ENCODE measurements at regions not wholly inside any gene's neighbourhood (a gene's known extent, or its start where the extent isn't known, plus 50 kb on each side); places are given as distances from the start of the nearest gene placed in this dataset.

GRCh38 chr14:29317423-29317822 lies 550.8 kb downstream of the FOXG1 start:
- intact Hi-C loops (cut with DNase I) = no loop called here

GRCh38 chr14:29320286-29320685 lies 553.7 kb downstream of the FOXG1 start:
- 92 to 93% methylated on average over 1 of the region's 1 CpG for WGBS, 2 donors
- no peak for DNase-seq
- Histone ChIP-seq H3K9me3 (no peaks in the 10 kb centered on the region), H3K27ac (no peak overlapping the region), H3K4me1 (no peaks in the 10 kb centered on the region), H3K36me3 (no peaks in the 10 kb centered on the region), H3K4me3 (no peak overlapping the region), H3K27me3 (no peaks in the 10 kb centered on the region)
- TF ChIP-seq POLR2A (IDR thresholded peaks at IDR 0.05) (no peak), POLR2AphosphoS5 (IDR thresholded peaks at IDR 0.05) (no peak), CTCF (IDR thresholded peaks at IDR 0.05) (no peak), EP300 (IDR thresholded peaks at IDR 0.05) (no peak)
- intact Hi-C loops (cut with DNase I) = no loop called here

More at GRCh38 chr14:29317423-29317822, 550.8 kb downstream of the FOXG1 start:
- no peak for TF ChIP-seq CTCF (IDR thresholded peaks at IDR 0.05)
- TF ChIP-seq POLR2A (IDR thresholded peaks at IDR 0.05) = no peak
- TF ChIP-seq EP300 (IDR thresholded peaks at IDR 0.05) = no peak
- TF ChIP-seq POLR2AphosphoS5 (IDR thresholded peaks at IDR 0.05) = no peak
- DNase-seq = no peak
- H3K27me3 ChIP-seq = no peaks in the 10 kb centered on the region
- no peak overlapping the region for H3K27ac ChIP-seq
- H3K4me1 ChIP-seq = no peaks in the 10 kb centered on the region
- no peak overlapping the region for H3K4me3 ChIP-seq
- WGBS, 2 donors = 82 to 98% methylated on average over 1 of the region's 1 CpG
- H3K36me3 ChIP-seq = no peaks in the 10 kb centered on the region
- H3K9me3 ChIP-seq = no peaks in the 10 kb centered on the region

- H3K27ac ChIP-seq = no peak overlapping the region
- no peak for TF ChIP-seq POLR2A (IDR thresholded peaks at IDR 0.05)
- no peak for TF ChIP-seq POLR2AphosphoS5 (IDR thresholded peaks at IDR 0.05)
- TF ChIP-seq CTCF (IDR thresholded peaks at IDR 0.05) = no peak
- no peak for TF ChIP-seq EP300 (IDR thresholded peaks at IDR 0.05)
- no peaks in the 10 kb centered on the region for H3K36me3 ChIP-seq
- H3K27me3 ChIP-seq = no peaks in the 10 kb centered on the region
- H3K9me3 ChIP-seq = no peaks in the 10 kb centered on the region
- intact Hi-C loops (cut with DNase I) = no loop called here
- DNase-seq = no peak
- no peak overlapping the region for H3K4me3 ChIP-seq
- no peaks in the 10 kb centered on the region for H3K4me1 ChIP-seq
These were observed 555.1 kb downstream of the FOXG1 start for GRCh38 chr14:29321646-29322045.

- DNase-seq = no peak
- H3K4me3 ChIP-seq = no peak overlapping the region
- H3K27me3 ChIP-seq = no peaks in the 10 kb centered on the region
- intact Hi-C loops (cut with DNase I) = no loop called here
- H3K4me1 ChIP-seq = no peaks in the 10 kb centered on the region
- no peaks in the 10 kb centered on the region for H3K36me3 ChIP-seq
- TF ChIP-seq EP300 (IDR thresholded peaks at IDR 0.05) = no peak
- no peak for TF ChIP-seq POLR2A (IDR thresholded peaks at IDR 0.05)
- TF ChIP-seq CTCF (IDR thresholded peaks at IDR 0.05) = no peak
- TF ChIP-seq POLR2AphosphoS5 (IDR thresholded peaks at IDR 0.05) = no peak
- no peak overlapping the region for H3K27ac ChIP-seq
- H3K9me3 ChIP-seq = no peaks in the 10 kb centered on the region
- 92% methylated on average over 3 of the region's 3 CpGs for WGBS, 2 donors
These were observed 573.0 kb downstream of the FOXG1 start for GRCh38 chr14:29339494-29340172.

- no peaks in the 10 kb centered on the region for H3K36me3 ChIP-seq
- TF ChIP-seq CTCF (IDR thresholded peaks at IDR 0.05) (no peak), POLR2A (IDR thresholded peaks at IDR 0.05) (no peak), EP300 (IDR thresholded peaks at IDR 0.05) (no peak), POLR2AphosphoS5 (IDR thresholded peaks at IDR 0.05) (no peak)
- H3K9me3 ChIP-seq = no peaks in the 10 kb centered on the region
- no peak overlapping the region for H3K27ac ChIP-seq
- intact Hi-C loops (cut with DNase I) = no loop called here
- no peaks in the 10 kb centered on the region for H3K4me1 ChIP-seq
- WGBS, 2 donors = 49 to 78% methylated on average over 1 of the region's 1 CpG
- H3K27me3 ChIP-seq = no peaks in the 10 kb centered on the region
- no peak for DNase-seq
- H3K4me3 ChIP-seq = no peak overlapping the region
These were observed 579.1 kb downstream of the PRKD1 start for GRCh38 chr14:29348504-29348903.
